ENCODE measurements at regions not wholly inside any gene's neighbourhood (a gene's known extent, or its start where the extent isn't known, plus 50 kb on each side); places are given as distances from the start of the nearest gene placed in this dataset.

- TF ChIP-seq CTCF (IDR thresholded peaks at IDR 0.05; ENCODE audit: low read depth, low read length, poor library complexity, severe bottlenecking) = no peak
- no peak for TF ChIP-seq EZH2phosphoT487 (IDR thresholded peaks at IDR 0.05; ENCODE audit: borderline replicate concordance, low read length)
These were observed 464.4 kb upstream of the BOD1L1 start for GRCh38 chr4:14091966-14092365.

Data from DOHH2 (cell line).